SK-N-MC (cell line): ENCODE measurements at regions not wholly inside any gene's neighbourhood (a gene's known extent, or its start where the extent isn't known, plus 50 kb on each side); places are given as distances from the start of the nearest gene placed in this dataset.

ENCODE experiments used
- EZH2 ChIP-seq: fragments of 200-600 bp; sonication (generic); IDR thresholded peaks from one replicate; pipeline ENCODE4 v1.6.1; 2017; ENCODE audit warnings: antibody characterized with exemption
- POLR2AphosphoS5 ChIP-seq: IDR thresholded peaks from 2 replicates; pipeline ENCODE4 v1.6.1; 2012; ENCODE audit warnings: mild to moderate bottlenecking, low read depth, low read length, borderline replicate concordance

GRCh38 chr5:113682497-113683136 lies 169.1 kb downstream of the YTHDC2 start:
- no peak for TF ChIP-seq EZH2
- no peak for TF ChIP-seq POLR2AphosphoS5
